Esophagus squamous epithelium (tissue), 5 donors: ENCODE measurements at regions not wholly inside any gene's neighbourhood (a gene's known extent, or its start where the extent isn't known, plus 50 kb on each side); places are given as distances from the start of the nearest gene placed in this dataset.
"Not testable (repeated sequence)": the region's sequence is repeated elsewhere in the genome, so short reads cannot be mapped to it uniquely, and the experiment has no call there.

Experiments
- DNase-seq: peaks from one replicate; lab custom pipeline; 2025; lab: John Stamatoyannopoulos, UW
- H3K27ac ChIP-seq, 4 donors: fragments of 200-600 bp; sonication (generic); one replicate each; pipeline ENCODE4 v1.5.1; 2016 to 2019; ENCODE audit warnings: mild to moderate bottlenecking in 1 of 4
- H3K27me3 ChIP-seq, 4 donors: fragments of 200-600 bp; sonication (generic); 1 replicate in 3 of 4; 2 replicates in 1 of 4; pipeline versions ENCODE4 v1.5.1 to v1.6.0; 2017 to 2021; ENCODE audit warnings: antibody characterized with exemption in 1 of 4
- H3K36me3 ChIP-seq, 3 donors: fragments of 200-600 bp; sonication (generic); one replicate each; pipeline ENCODE4 v1.5.1; 2016 to 2019
- H3K4me1 ChIP-seq, 3 donors: fragments of 200-600 bp; sonication (generic); one replicate each; pipeline ENCODE4 v1.5.1; 2017 to 2019
- H3K4me3 ChIP-seq, 4 donors: fragments of 200-600 bp; sonication (generic); 1 replicate in 3 of 4; 2 replicates in 1 of 4; pipeline ENCODE4 v1.5.1; 2016 to 2019; ENCODE audit warnings: mild to moderate bottlenecking in 2 of 4, moderate library complexity in 1 of 4
- H3K9me3 ChIP-seq, 3 donors: fragments of 200-600 bp; sonication (generic); one replicate each; pipeline ENCODE4 v1.5.1; 2016 to 2019
- POLR2A ChIP-seq, 4 donors: fragments of 450-650 bp; IDR thresholded peaks; one replicate each; pipeline ENCODE4 v1.6.1; 2017; ENCODE audit warnings: antibody characterized with exemption in 4 of 4, mild to moderate bottlenecking in 4 of 4, moderate library complexity in 3 of 4
- WGBS, 2 donors: methylation state at CpG; one replicate each; pipeline ENCODE4 v1.1.5; 2018; 5-methylcytosine and 5-hydroxymethylcytosine counted together
- intact Hi-C: fragments of 100-400 bp; cut with DNase I; formaldehyde crosslinking; loops from one replicate; pipeline ENCODE4 v1.15.0; 2022
- TF ChIP-seq, protein P1 (sequence below), 6 experiments: fragments of 450-650 bp in 4 of 6; fragments of 200-600 bp in 2 of 6; sonication (generic) in 2 of 6; IDR thresholded peaks; one replicate each; pipeline ENCODE4 v1.5.1; 2016 to 2019; ENCODE audit warnings: antibody characterized with exemption in 6 of 6, mild to moderate bottlenecking in 4 of 6, moderate library complexity in 4 of 6
- donor health status: DM: yes; HTN: yes; CAD: no.

DNA sequence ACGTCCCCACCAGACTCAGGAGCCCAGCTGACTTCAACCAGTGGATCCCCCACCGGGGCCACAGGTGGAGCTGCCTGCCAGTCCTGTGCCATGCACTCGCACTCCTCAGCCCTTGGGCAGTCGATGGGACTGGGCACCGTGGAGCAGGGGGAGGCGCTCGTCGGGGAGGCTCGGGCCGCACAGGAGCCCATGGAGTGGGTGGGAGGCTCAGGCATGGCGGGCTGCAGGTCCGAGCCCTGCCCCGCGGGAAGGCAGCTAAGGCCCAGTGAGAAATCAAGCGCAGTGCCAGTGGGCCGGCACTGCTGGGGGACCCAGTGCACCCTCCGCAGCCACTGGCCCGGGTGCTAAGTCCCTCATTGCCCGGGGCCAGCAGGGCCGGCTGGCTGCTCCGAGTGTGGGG lies 52.3 kb upstream of the LRRC30 start:
- not testable (repeated sequence) for DNase-seq

DNA sequence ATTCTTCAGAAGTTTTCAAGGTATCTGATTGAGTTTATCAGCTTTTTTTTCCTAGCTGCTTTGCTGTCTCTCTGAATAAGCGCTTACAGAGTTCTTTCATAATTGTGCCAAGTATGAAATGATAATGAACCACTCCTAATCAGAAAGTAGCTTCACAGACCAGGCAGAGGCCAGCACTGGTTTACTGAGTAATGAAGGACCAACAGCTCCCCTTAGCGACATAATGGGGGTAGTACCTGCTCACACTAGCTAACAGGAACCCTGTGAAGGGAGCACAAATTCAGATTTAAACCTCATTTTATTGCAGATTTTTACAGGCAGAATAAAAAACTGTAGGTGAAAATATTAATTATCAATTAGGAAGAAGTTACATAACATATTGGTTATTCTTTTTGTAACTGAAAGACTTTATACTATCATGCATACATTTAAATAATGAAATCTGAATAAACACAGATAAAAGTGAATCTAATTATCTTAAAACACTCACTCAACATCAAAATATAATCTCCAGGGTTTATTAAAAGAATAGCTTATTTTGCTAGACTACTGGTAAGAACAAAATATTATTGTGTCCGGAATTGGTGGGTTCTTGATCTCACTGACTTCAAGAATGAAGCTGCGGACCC lies 53.7 kb upstream of the LRRC30 start:
- intact Hi-C loops: loop anchor here (5.0 to 10.0 kb wide), 2 partner anchors 140 to 252 kb away; no protein-coding TSS in a partner anchor
- no peak for TF ChIP-seq POLR2A (IDR thresholded peaks at IDR 0.05)
- TF ChIP-seq, protein P1, sequence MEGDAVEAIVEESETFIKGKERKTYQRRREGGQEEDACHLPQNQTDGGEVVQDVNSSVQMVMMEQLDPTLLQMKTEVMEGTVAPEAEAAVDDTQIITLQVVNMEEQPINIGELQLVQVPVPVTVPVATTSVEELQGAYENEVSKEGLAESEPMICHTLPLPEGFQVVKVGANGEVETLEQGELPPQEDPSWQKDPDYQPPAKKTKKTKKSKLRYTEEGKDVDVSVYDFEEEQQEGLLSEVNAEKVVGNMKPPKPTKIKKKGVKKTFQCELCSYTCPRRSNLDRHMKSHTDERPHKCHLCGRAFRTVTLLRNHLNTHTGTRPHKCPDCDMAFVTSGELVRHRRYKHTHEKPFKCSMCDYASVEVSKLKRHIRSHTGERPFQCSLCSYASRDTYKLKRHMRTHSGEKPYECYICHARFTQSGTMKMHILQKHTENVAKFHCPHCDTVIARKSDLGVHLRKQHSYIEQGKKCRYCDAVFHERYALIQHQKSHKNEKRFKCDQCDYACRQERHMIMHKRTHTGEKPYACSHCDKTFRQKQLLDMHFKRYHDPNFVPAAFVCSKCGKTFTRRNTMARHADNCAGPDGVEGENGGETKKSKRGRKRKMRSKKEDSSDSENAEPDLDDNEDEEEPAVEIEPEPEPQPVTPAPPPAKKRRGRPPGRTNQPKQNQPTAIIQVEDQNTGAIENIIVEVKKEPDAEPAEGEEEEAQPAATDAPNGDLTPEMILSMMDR (IDR thresholded peaks at IDR 0.05): peak; percentile 13 to 74 (median 54)

More for the DNA sequence above, 52.3 kb upstream of the LRRC30 start:
- not testable (repeated sequence) for H3K4me1 ChIP-seq, H3K36me3 ChIP-seq, H3K27me3 ChIP-seq, H3K27ac ChIP-seq, H3K4me3 ChIP-seq, H3K9me3 ChIP-seq
- intact Hi-C loops: loop anchor here (5.0 to 10.0 kb wide), 2 partner anchors 141 to 254 kb away; no protein-coding TSS in a partner anchor
- WGBS, 2 donors: no CpG with 5 or more reads among the region's 21 CpGs

DNA sequence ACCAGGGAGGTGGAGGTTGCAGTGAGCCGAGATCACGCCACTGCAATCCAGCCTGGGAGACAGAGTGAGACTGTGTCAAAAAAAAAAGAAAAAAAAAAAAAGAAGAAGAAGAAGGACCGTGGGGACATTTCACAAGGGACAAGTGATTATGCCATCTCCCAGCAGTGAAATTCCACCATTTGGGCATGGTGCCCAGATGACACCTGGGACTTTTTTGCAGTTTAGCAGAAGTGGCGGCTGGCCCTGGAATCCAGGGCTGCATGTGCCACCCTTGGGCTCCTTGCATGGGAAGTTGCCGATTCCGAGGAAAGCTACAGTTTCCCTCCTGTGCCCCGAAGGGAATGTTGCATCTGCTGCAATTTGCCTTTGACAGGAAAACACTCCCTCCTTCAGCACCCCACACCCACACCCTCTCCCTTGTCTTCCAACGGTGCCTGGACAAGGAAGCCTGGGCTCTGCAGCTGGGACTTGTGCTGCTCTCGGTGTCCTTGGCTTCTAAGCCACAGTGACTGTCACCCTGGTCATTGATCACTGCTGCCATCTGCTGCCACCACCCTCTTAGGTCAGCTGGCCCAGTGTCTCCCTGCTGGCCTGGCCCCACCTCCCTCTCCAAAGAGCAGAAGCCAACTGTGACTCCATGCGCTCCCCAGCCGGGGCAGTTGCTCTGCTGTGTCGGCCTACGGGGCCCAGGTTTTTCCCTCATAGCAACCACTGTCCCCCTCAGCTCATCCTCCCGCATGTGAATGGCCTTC lies 56.4 kb upstream of the LRRC30 start:
- H3K36me3 ChIP-seq: no peaks in the 10 kb centered on the region
- 71 to 77% methylated on average over 9 to 14 of the region's 14 CpGs for WGBS, 2 donors
- no peak overlapping the region for H3K27ac ChIP-seq
- no peak overlapping the region for H3K4me3 ChIP-seq
- peaks cover 0 to 7% (median 0%) of the 10 kb centered on the region in 4 donors for H3K27me3 ChIP-seq
- intact Hi-C loops: loop anchor here (5.0 to 10.0 kb wide), 2 partner anchors 137 to 250 kb away; no protein-coding TSS in a partner anchor
- no peak for TF ChIP-seq POLR2A (IDR thresholded peaks at IDR 0.05)
- TF ChIP-seq, protein P1 (IDR thresholded peaks at IDR 0.05): no peak
- H3K9me3 ChIP-seq: no peaks in the 10 kb centered on the region
- H3K4me1 ChIP-seq: no peaks in the 10 kb centered on the region
- no peak for DNase-seq

More for the DNA sequence above, 53.7 kb upstream of the LRRC30 start:
- H3K27me3 ChIP-seq: peaks cover 0 to 7% (median 0%) of the 10 kb centered on the region in 4 donors
- no peaks in the 10 kb centered on the region for H3K4me1 ChIP-seq
- H3K27ac ChIP-seq: no peak overlapping the region
- WGBS, 2 donors: 43 to 47% methylated on average over 4 of the region's 4 CpGs
- H3K36me3 ChIP-seq: no peaks in the 10 kb centered on the region
- H3K9me3 ChIP-seq: no peaks in the 10 kb centered on the region
- no peak overlapping the region for H3K4me3 ChIP-seq
- DNase-seq: no peak

DNA sequence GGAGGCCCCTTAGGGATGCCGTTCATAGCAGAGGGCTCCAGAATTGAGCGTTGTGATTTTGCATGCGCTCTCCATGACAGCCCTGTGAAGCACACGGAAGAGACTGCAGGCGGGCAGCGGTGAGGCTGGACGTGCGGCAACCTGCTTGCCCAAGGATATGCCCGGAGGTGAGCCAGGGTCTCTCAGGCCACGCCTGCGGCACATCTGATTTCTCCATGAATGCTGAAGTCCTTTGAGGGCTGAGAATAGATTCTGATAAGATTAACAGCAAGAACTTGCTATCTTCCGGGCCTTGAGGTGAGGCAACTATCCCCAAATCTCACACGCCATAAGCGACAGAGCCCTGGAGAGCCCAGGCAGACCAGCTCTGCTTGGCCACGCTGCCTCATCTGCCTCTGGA lies 55.6 kb upstream of the LAMA1 start:
- Histone ChIP-seq H3K4me3 (no peak overlapping the region), H3K27me3 (no peaks in the 10 kb centered on the region), H3K36me3 (no peaks in the 10 kb centered on the region), H3K9me3 (no peaks in the 10 kb centered on the region), H3K4me1 (no peaks in the 10 kb centered on the region), H3K27ac (no peak overlapping the region)
- TF ChIP-seq, protein P1 (IDR thresholded peaks at IDR 0.05): no peak
- TF ChIP-seq POLR2A (IDR thresholded peaks at IDR 0.05): no peak
- no peak for DNase-seq
- intact Hi-C loops: loop anchor here (10.0 kb wide), 1 partner anchor 248 kb away; no protein-coding TSS in a partner anchor
- WGBS, 2 donors: 78 to 87% methylated on average over 12 to 13 of the region's 15 CpGs

DNA sequence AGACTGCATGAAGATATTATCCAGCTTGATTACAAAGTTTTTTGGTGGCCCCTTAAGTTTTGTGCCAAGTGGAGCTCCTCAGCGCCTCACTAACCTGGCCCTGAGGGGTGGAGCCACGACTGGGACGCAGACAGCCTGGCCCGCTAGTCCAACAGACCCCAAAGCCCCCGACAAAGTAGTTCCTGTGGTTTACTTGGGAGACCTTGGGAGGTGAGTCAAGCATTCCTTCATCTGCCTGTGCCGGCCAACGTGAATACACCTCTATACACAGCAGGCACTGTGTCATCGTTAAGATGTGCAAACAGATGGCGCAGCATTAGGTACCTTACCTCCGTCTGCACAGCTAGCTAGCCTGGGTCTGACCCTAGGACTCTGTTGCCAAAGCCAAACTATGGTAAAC lies 55.0 kb upstream of the LAMA1 start:
- Histone ChIP-seq H3K27ac (no peak overlapping the region), H3K36me3 (no peaks in the 10 kb centered on the region), H3K4me1 (no peaks in the 10 kb centered on the region), H3K9me3 (no peaks in the 10 kb centered on the region), H3K27me3 (no peaks in the 10 kb centered on the region), H3K4me3 (no peak overlapping the region)
- intact Hi-C loops: loop anchor here (10.0 kb wide), 1 partner anchor 248 kb away; no protein-coding TSS in a partner anchor
- TF ChIP-seq, protein P1 (IDR thresholded peaks at IDR 0.05): no peak
- no peak for TF ChIP-seq POLR2A (IDR thresholded peaks at IDR 0.05)
- no peak for DNase-seq
- 89 to 91% methylated on average over 6 to 9 of the region's 10 CpGs for WGBS, 2 donors
